Activated CD8-positive, alpha-beta memory T cell treated with anti-CD3 and anti-CD28 coated beads, Interleukin-2, amount 50 U/mL, for 4 hours (primary cell): ENCODE measurements at regions not wholly inside any gene's neighbourhood (a gene's known extent, or its start where the extent isn't known, plus 50 kb on each side); places are given as distances from the start of the nearest gene placed in this dataset.
"Not testable (repeated sequence)": the region's sequence is repeated elsewhere in the genome, so short reads cannot be mapped to it uniquely, and the experiment has no call there.

Source experiments
- DNase-seq: peaks from one replicate; pipeline ENCODE4 v3.0.0-alpha.2; 2020

GRCh38 chr10:64635906-64636305 is 1114.7 kb downstream of the REEP3 start:
- DNase-seq: no peak

DNA sequence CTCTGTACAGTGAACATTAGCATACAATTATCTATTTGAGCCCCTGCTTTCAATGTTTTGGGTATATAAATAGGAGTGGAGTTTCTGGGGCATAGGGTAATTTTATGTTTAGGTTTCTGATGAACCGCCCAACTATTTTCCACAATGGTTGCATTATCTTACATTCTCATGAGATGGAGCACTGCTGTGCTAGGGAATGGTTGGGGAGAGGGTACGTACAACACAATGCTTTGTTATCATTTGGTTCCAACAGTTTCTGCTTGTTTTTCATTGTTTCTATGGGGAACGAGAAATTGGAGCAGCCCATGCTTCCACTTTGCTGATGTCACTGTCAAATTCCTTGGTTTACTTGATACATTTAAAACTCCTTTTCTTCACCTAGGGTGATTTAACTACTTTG is 1115.3 kb downstream of the REEP3 start:
- no peak for DNase-seq

- DNase-seq: no peak
Observed at GRCh38 chr10:64637939-64638338, 1116.7 kb downstream of the REEP3 start.

DNA sequence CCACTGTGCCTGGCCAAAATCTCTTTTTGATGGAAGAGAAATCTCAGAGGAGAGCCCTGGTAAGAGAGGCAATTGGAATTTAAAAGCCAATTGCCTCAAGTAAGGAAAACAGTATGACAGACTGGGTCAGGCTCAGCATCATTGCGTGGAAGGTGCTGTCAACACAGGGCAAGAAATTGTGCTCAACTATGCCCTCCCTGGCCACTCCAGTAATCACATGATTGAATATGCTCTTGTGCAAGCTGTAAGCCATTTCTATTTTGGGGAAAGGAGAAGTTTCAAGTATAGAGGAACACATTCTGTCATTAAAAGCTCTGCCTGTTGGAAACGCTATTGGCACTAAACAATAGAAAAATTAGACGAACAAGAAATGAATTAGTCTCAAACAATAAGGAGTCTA is 1127.7 kb downstream of the REEP3 start:
- DNase-seq: no peak

- no peak for DNase-seq
Observed at GRCh38 chr10:64658528-64658927, 1137.3 kb downstream of the REEP3 start.

GRCh38 chr10:64659311-64659710 is 1138.1 kb downstream of the REEP3 start:
- DNase-seq: no peak

GRCh38 chr10:64682043-64682442 is 1160.8 kb downstream of the REEP3 start:
- no peak for DNase-seq

DNA sequence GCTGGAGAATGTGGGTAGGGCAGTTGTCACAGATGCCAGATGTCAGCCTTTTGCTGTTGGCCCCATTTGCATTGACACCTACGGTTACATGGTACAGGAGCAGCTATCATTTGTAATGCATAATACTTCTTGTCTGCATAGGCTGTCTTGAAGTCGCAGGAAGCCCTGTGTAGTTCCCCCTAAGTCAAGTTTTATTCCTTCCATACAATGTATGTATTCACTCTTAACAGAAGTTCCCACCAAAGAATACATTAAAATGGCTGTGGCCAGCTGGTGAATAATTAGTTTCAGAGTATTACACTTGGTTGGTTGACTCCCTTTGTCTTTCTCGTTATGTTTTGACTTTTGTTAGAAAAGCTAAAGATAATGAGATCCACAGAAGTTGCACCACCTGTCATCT is 1169.0 kb downstream of the REEP3 start:
- no peak for DNase-seq

DNA sequence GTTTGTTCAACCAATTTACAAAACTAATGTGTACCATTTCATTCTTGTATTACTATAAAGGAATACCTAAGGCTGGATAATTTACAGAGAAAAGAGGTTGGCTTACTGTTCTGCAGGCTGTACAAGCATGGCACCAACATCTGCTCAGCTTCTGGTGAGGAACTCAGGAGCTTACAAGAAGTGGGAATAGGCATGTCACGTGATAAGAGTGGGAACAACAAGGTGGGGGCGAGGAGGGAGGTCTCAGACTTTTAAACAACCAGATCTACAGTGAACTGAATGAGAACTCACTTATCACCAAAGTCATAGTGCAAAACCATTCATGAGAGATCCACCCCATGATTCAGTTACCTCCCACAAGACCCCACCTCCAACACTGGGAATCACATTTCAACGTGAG is 1178.0 kb downstream of the REEP3 start:
- DNase-seq: no peak

GRCh38 chr10:64702086-64702485 is 1180.9 kb downstream of the REEP3 start:
- not testable (repeated sequence) for DNase-seq

DNA sequence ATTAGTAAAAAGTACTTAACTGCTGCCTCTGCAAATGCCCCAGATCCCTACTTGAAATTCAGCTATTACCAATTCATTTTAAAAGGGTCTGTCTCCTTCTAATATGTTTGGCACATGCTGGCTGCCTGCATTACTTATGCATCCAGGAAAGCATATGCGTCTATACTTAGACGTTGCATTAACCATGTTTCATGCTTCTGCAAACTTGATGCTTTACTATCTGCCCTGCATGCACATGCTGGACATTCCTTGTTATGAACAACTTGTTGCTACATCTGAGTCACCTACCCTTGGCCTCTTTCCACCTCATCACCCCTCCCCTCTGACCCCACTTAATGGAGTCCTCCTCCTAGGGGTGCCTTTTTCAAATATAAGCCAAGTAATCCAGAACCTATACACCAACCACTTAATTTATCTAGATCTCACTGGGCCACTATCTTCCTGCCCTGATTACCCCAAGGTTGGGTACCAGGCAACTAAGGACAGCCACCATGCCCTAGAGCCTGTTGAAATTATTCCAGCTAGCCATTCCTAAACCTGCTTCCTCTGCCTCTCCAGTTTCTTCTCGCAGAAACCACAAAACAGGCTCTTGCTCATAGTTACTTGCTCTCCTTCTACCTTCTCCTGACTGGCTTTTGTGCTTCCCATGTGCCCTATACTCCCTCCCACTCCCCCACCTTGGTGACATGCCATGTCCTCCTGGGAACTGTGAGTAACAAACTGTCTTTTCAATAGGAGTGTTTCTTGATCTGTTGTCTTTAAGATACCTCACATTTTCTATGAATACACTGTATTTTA is 1187.9 kb downstream of the REEP3 start:
- DNase-seq: no peak

DNA sequence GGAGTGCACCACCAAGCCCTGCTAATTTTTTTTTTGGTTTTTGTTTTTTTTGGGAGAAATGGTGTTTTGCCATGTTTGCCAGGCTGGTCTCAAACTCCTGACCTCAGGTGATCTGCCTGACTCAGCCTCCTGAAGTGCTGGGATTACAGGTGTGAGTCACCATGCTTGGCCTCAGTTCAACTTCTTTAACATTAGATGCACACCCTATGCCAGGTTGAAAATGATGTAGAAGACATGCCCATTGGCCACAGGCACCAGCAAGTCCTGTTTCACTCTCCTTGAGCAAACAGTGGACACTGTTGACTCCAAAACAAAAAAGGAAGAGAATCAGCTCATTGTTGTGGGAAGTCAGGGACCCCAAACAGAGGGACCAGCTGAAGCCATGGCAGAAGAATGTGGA is 1205.3 kb downstream of the REEP3 start:
- no peak for DNase-seq

- DNase-seq: no peak
Observed at GRCh38 chr10:64731016-64731415, 1209.8 kb downstream of the REEP3 start.

DNA sequence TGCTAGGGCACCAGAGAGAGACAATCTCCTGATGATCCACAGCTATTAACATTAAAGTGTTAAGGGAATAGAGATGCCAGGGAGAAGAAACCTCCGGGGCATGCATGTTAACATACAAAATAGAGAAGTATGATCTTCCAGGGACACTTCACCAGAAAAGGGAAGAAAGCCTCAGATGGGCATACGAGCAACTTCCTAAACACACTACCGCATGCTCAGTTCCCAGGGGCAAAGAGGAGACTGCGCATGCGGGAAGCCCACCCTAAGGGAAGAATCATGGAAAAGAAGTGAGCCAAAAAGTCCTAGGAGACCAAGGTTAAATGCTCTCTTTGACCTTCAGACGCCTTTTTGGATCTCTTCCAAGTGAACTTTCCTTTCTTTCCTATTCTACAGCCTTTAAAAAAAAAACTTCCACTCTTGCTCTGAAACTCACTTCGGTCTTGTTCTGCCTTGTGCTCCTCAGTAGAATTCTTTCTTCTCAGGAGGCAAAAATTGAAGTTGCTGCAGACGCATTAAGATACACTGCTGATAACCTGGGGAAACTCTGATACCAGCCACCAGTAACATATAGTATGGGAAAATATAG is 1211.3 kb downstream of the REEP3 start:
- no peak for DNase-seq

DNA sequence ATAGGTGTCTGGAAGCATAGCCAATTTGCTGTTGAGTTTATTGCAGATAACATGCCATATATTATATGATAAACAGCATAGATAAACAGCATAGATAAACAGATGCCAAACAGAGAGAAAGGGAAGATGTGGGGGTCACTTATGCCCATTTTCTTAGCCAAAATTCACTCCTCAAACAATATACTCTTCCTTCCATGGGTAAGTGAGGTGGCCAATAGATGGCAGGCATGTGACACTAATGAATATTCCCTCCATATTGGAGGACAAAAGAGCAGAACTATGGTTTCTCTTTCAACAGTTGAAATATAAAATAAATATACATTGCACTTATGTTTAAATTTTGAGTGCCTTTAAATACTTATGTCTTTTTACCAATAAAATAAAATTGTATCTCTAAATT is 1212.8 kb downstream of the REEP3 start:
- DNase-seq: no peak

- DNase-seq: no peak
Observed at GRCh38 chr10:64738462-64738861, 1217.3 kb downstream of the REEP3 start.

DNA sequence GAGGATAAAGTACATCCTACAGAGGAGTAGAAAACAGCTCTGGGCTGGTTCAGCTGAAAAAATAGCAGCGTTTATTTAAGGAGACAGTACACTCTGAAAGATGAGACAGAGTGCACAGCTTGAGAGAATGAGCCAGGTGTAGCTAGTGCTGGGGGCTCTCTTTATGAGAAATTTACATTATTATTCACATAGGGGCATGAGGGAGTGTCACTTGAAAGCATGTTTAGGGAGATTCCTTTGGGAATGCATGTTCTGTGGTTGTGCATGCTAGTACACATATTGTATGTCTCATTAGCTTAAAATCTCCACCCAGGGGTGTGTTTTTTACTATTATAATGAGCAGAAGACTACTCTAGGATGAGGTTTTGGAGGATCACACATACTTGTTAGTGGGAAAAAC is 1224.4 kb downstream of the REEP3 start:
- no peak for DNase-seq

DNA sequence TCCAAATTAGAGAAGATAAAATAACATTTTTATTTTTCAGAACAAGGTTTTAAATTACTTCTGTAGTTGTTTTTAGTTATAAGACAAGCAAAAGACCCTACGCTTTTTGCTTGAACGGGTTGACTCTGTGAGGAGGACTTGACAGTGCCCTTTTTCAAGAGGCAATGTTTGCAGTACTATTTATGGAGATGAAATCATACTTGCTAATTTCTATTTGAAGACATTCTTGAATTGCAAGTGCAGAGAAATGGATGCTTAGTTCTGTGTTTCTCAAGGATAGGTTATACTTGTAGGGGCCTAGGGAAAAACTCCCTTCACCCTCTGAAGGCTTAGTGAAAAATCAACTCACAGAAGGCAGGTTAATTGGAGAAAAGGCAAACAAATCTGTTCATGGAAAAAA is 1229.5 kb downstream of the REEP3 start:
- DNase-seq: no peak

DNA sequence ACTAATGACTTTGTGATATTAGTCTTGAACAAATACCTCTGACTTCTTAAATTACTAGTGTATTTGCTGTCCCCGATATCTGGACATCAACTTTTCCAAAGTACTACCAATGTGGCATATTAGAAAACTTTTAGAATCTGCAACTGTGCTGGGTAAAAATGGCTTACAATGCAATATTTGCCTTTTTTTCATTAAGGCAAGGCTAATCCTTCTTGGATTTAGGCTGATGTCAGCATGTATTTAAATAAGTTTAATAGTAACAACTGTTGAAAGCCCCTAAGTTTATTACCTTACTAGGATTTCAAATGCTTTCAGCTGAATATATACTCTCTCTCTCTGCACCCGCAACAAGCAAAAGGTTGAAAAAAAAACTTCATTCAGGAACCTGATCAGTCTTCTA is 1232.3 kb downstream of the REEP3 start:
- DNase-seq: no peak

DNA sequence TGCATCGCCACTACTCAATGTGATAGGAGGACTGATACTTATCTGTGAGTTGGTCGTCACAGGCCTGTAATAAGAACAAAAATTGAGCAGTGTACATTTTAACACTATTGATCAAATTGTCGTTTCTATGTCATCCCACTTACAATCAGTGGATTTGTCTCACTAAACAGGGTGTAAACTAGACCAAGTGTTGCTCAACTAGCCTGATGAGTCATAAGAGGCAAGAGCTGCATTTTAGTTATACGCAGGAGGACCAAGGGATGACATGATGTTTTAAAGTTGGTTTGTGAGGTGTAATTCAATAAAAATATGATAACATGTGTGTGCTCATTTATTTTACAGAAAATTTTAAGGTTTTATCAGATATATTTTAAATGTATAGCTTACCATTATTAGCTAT is 1239.2 kb downstream of the REEP3 start:
- no peak for DNase-seq

DNA sequence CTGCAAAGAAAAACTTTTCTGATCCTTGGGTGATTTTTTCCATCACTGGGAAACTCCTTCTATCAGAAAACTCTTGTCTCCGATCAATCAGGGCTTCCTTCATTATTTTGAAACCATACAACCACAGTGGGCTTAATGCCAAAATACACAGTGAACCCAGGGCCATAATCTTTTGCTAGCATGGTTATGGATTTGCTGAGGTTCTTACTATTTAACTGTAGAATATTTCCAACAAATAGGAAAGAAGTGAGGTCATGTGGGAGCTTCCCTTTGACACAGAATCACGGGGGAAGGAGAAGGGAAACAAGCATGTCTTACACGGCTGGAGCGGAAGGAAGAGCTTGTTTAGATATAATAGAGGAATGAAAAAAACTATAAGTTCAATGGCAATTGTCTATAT is 1241.7 kb downstream of the REEP3 start:
- no peak for DNase-seq

GRCh38 chr10:64765498-64765897 is 1244.3 kb downstream of the REEP3 start:
- DNase-seq: no peak

GRCh38 chr10:64771253-64772050 is 1250.3 kb downstream of the REEP3 start:
- no peak for DNase-seq

DNA sequence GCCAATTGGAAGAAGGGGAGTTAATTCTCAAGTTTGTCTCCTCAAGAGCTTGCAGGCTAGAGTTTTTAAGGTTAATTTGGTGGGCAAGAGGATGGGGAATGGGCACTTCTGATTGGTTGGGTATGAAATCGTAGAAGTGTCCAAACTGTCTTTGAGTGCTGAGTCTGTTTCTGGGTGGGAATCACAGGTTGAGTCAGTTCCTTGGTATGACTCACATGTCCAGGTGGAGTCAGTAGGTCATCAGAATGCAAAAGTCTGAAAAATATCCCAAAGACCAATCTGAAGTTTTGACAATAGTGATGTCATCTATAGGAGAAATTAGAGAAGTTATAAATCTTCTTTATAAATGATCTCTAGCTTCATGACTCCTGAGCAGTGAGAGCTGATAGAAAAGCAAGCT is 1252.2 kb downstream of the REEP3 start:
- no peak for DNase-seq
